Uterus (tissue), 3 donors: ENCODE measurements at regions not wholly inside any gene's neighbourhood (a gene's known extent, or its start where the extent isn't known, plus 50 kb on each side); places are given as distances from the start of the nearest gene placed in this dataset.

ENCODE experiments used
- DNase-seq, 2 donors: peaks; one replicate each; pipeline ENCODE4 v3.0.0-alpha.2; 2019 to 2020
- H3K27ac ChIP-seq, 2 donors: fragments of 200-600 bp; sonication (generic); 1 replicate in 1 of 2; 2 replicates in 1 of 2; pipeline ENCODE4 v1.5.1; 2016 to 2018
- H3K27me3 ChIP-seq, 2 donors: fragments of 200-600 bp; sonication (generic); one replicate each; pipeline ENCODE4 v1.5.1; 2018 to 2019; ENCODE audit warnings: control low read depth in 1 of 2
- H3K36me3 ChIP-seq, 2 donors: fragments of 200-600 bp; sonication (generic); one replicate each; pipeline ENCODE4 v1.5.1; 2019; ENCODE audit warnings: control low read depth in 1 of 2
- H3K4me1 ChIP-seq, 2 donors: fragments of 200-600 bp; sonication (generic); one replicate each; pipeline ENCODE4 v1.5.1; 2018 to 2019; ENCODE audit warnings: control low read depth in 1 of 2
- H3K4me3 ChIP-seq, 2 donors: fragments of 200-600 bp; sonication (generic); 1 replicate in 1 of 2; 2 replicates in 1 of 2; pipeline ENCODE4 v1.5.1; 2018 to 2019; ENCODE audit warnings: mild to moderate bottlenecking in 1 of 2
- H3K9me3 ChIP-seq, 2 donors: fragments of 200-600 bp; sonication (generic); one replicate each; pipeline ENCODE4 v1.5.1; 2019; ENCODE audit warnings: control low read depth in 1 of 2
- CTCF ChIP-seq, 4 experiments: fragments of 200-600 bp in 2 of 4; fragments of 450-650 bp in 2 of 4; sonication (generic) in 2 of 4; IDR thresholded peaks; one replicate each; pipeline ENCODE4 v1.5.1; 2016 to 2019; ENCODE audit warnings: antibody characterized with exemption in 4 of 4, mild to moderate bottlenecking in 2 of 4, moderate library complexity in 1 of 4
- POLR2A ChIP-seq, 2 donors: fragments of 450-650 bp; IDR thresholded peaks; one replicate each; pipeline ENCODE4 v1.6.1; 2016; ENCODE audit warnings: antibody characterized with exemption in 2 of 2, mild to moderate bottlenecking in 1 of 2, moderate library complexity in 1 of 2
- intact Hi-C: fragments of 100-400 bp; cut with DNase I; formaldehyde crosslinking; loops from one replicate; pipeline ENCODE4 v1.15.1; 2023; ENCODE audit warnings: low total_unique reads
- donor health status: DM: yes; HTN: yes; CAD: no.

DNA sequence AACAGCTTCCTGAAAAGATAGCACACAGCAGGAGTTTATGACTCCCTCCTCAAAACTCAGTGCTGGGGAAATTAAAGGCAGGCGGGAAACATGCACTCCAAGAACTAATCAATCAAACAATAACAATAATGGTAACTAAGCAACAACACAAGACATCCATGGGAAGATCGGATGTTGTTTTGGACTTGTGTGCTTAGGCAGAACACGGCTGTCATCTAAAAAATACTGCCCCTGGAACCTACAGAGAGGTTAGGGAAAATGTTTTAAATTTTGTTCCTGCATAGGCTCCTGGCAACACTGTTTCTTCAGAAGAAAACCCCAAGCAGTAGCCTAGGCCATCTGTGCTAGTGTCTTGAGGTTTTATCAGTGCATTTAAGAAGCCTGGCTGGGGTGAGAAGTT lies 1378.2 kb downstream of the STIM2 start:
- Histone ChIP-seq H3K9me3 (no peaks in the 10 kb centered on the region), H3K4me3 (no peak overlapping the region), H3K27me3 (no peaks in the 10 kb centered on the region), H3K27ac (no peak overlapping the region), H3K4me1 (no peaks in the 10 kb centered on the region), H3K36me3 (no peaks in the 10 kb centered on the region)
- TF ChIP-seq CTCF (IDR thresholded peaks at IDR 0.05) (no peak), POLR2A (IDR thresholded peaks at IDR 0.05) (no peak)
- intact Hi-C loops, result no loop called here
- no peak for DNase-seq

- no peaks in the 10 kb centered on the region for H3K9me3 ChIP-seq
- H3K36me3 ChIP-seq, result no peaks in the 10 kb centered on the region
- intact Hi-C loops, result no loop called here
- no peaks in the 10 kb centered on the region for H3K27me3 ChIP-seq
- no peaks in the 10 kb centered on the region for H3K4me1 ChIP-seq
- no peak for DNase-seq
- H3K4me3 ChIP-seq, result no peak overlapping the region
- TF ChIP-seq POLR2A (IDR thresholded peaks at IDR 0.05) (no peak), CTCF (IDR thresholded peaks at IDR 0.05) (no peak)
- no peak overlapping the region for H3K27ac ChIP-seq
These were observed 1380.4 kb downstream of the STIM2 start for GRCh38 chr4:28241021-28241420.

GRCh38 chr4:28247805-28248204 lies 1387.2 kb downstream of the STIM2 start:
- no peaks in the 10 kb centered on the region for H3K27me3 ChIP-seq
- DNase-seq, result no peak
- no peak overlapping the region for H3K4me3 ChIP-seq
- intact Hi-C loops, result no loop called here
- TF ChIP-seq CTCF (IDR thresholded peaks at IDR 0.05), result no peak
- no peak for TF ChIP-seq POLR2A (IDR thresholded peaks at IDR 0.05)
- no peaks in the 10 kb centered on the region for H3K36me3 ChIP-seq
- H3K9me3 ChIP-seq, result no peaks in the 10 kb centered on the region
- no peaks in the 10 kb centered on the region for H3K4me1 ChIP-seq
- no peak overlapping the region for H3K27ac ChIP-seq

GRCh38 chr4:28248269-28248668 lies 1387.6 kb downstream of the STIM2 start:
- H3K9me3 ChIP-seq, result no peaks in the 10 kb centered on the region
- intact Hi-C loops, result no loop called here
- TF ChIP-seq POLR2A (IDR thresholded peaks at IDR 0.05) (no peak), CTCF (IDR thresholded peaks at IDR 0.05) (no peak)
- H3K4me1 ChIP-seq, result no peaks in the 10 kb centered on the region
- DNase-seq, result no peak
- H3K4me3 ChIP-seq, result no peak overlapping the region
- no peaks in the 10 kb centered on the region for H3K27me3 ChIP-seq
- no peak overlapping the region for H3K27ac ChIP-seq
- no peaks in the 10 kb centered on the region for H3K36me3 ChIP-seq

- Histone ChIP-seq H3K27ac (no peak overlapping the region), H3K27me3 (no peaks in the 10 kb centered on the region), H3K4me3 (no peak overlapping the region), H3K4me1 (no peaks in the 10 kb centered on the region), H3K36me3 (no peaks in the 10 kb centered on the region), H3K9me3 (no peaks in the 10 kb centered on the region)
- DNase-seq, result no peak
- intact Hi-C loops, result no loop called here
- TF ChIP-seq POLR2A (IDR thresholded peaks at IDR 0.05) (no peak), CTCF (IDR thresholded peaks at IDR 0.05) (no peak)
These were observed 1390.0 kb downstream of the STIM2 start for GRCh38 chr4:28250646-28251045.
